ENCODE measurements at regions not wholly inside any gene's neighbourhood (a gene's known extent, or its start where the extent isn't known, plus 50 kb on each side); places are given as distances from the start of the nearest gene placed in this dataset.

DNA sequence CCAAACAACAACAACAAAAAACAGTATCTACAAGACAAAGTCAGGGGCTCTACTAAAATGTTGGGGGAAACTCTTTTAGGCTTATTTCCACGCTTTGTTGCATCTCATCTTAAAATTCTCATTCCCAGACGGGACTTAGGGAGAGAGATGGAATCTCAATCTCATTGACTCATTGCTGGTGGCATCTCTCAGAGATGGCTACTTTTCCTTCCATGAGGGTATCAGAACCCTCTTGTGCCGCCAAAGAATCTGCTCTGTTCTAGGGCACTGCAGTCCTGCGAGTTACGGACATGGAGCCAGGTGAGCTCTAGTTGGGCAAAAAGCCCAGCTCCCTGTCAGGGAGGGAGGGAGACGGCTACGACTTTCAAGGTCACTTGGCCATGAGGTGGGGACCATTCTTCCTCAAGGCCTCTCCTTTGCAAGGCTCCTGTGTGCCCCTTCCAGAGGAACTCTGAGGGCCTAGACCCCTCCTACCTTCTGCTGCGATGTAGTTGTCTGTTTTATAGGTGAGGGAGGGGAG lies 68.0 kb downstream of the MYCN start:
- intact Hi-C loops (cut with micrococcal nuclease), result no loop called here
- DNase-seq, result no peak
- no peak for ATAC-seq

DNA sequence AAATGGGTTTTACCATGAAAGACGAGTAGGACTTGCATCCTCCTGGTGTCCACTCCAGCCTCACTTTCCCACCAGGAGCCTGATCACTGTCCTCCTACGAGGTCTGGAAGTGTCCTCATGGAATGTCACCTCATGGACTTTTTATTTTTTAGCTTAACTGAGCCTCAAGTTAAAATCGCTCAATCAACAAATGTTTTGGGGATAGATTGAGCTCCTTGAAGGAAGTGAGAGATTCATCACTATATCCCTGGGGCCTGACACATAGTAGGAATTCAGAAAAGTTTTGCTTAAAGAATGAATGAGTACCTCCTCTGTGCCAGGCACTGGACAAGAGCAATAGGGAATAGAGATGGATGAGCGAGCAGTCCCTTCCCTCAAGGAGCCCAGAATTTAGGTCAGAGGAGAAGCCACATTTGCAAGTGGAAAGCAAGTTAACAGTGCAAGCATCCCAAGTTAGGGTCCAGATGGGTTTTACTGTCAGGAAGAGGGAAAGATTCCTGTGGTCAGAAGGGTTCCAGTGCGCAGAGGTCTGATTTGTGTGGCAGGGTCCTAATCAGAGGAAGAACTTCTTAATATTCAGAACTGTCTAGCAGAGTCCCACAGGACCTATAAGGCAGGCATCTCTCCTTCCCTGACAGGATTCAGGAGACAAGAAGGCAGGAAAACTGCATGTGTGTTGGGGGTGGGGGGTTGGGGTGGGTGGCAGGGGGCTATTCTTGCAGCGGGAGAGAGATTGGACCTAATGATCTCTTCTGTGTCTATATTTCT lies 67.0 kb downstream of the MYCN start:
- intact Hi-C loops (cut with micrococcal nuclease), result no loop called here
- no peak for ATAC-seq
- DNase-seq, result no peak

- intact Hi-C loops (cut with micrococcal nuclease), result no loop called here
- DNase-seq (no peak), ATAC-seq (no peak)
Measured at GRCh38 chr2:16006537-16007166, 66.3 kb downstream of the MYCN start.

DNA sequence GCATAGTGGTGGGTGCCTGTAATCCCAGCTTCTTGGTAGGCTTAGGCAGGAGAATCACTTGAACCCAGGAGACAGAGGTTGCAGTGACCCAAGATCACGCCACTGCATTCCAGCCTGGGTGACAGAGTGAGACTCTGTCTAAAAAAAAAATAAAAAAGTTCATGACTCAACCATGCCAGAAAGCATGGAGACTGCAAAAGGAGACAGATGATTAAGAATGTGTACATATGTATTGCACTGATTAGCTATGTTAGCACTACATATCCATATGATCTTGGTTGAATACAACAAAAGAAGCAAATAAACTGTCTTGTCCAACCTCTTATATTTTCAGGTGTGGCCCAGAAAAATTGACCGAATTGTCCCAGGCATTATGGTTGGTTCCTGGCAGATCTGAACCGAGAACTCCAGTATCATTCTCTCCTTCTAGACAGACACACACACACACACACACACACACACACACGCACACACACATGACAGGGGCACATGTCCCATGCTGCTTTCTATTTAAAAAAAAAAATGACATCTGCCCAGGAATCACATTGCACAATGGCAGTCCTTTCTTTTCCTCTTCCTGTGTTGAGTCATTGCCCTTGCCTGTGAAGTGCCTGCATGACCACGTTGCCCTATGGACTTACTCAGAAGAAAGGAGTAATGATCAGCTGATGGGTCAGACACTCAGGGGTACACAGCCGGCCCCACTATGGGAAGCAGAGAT lies 65.6 kb downstream of the MYCN start:
- peak; percentile 42 for ATAC-seq
- intact Hi-C loops (cut with micrococcal nuclease), result no loop called here
- no peak for DNase-seq

DNA sequence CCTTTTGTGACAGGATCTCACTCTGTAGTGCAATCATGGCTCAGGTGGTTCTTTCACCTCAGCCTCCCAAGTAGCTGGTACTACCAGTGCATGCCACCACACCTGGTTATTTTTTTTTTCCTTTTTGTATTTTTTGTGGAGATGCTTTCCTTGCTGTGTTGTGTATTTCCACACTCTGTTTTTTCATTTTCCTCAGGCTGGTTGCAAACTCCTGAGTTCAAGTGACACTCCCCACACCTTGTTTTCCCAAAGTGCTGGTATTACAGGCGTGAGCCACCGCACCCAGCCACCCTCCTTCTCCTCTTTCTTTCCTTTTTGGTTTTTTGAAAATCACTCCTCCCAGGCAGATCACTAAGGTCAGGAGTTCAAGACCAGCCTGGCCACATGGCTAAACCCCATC lies 65.0 kb downstream of the MYCN start:
- ATAC-seq, result no peak
- intact Hi-C loops (cut with micrococcal nuclease), result no loop called here

GRCh38 chr2:16003809-16004208 lies 63.5 kb downstream of the MYCN start:
- ATAC-seq, result no peak
- DNase-seq, result no peak
- intact Hi-C loops (cut with micrococcal nuclease), result no loop called here

More for the DNA sequence above, 65.0 kb downstream of the MYCN start:
- DNase-seq, result no peak

DNA sequence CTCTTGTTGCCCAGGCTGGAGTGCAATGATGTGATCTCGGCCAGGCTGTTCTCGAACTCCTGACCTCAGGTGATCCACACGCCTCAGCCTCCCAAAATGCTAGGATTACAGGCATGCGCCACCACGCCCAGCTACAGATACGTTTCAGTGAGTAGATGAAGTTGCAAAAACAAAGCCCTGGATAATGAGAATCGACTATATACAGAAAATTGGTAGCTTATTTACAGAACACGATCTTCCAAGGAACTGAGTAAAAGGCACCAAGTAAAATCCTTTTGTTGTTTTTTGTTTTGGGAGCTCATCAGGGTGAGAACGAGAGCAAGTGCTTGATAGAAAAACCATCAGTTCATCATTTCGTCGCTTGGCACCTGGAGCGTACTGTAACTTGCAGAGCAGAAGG lies 62.8 kb downstream of the MYCN start:
- DNase-seq, result no peak
- intact Hi-C loops (cut with micrococcal nuclease), result no loop called here

GRCh38 chr2:16002575-16002974 lies 62.2 kb downstream of the MYCN start:
- intact Hi-C loops (cut with micrococcal nuclease), result no loop called here
- DNase-seq, result no peak
- no peak for ATAC-seq

More for the DNA sequence above, 62.8 kb downstream of the MYCN start:
- no peak for ATAC-seq

DNA sequence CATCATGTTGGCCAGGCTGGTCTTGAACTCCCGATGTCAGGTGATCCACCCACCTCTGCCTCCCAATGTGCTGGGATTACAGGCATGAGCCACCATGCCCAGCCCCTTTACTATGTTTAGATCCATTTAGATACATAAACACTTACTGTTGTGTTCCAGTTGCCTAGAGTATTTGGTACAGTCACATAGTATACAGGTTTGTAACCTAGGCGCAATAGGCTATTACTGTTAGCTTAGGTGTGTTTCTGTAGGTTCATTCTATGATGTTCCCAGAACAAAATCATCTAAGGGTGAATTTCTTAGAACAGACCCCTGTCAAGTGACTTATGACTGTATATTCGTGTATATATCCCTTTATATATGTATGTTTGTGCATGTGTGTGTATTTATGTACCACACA lies 61.8 kb downstream of the MYCN start:
- DNase-seq (no peak), ATAC-seq (no peak)
- intact Hi-C loops (cut with micrococcal nuclease), result no loop called here

DNA sequence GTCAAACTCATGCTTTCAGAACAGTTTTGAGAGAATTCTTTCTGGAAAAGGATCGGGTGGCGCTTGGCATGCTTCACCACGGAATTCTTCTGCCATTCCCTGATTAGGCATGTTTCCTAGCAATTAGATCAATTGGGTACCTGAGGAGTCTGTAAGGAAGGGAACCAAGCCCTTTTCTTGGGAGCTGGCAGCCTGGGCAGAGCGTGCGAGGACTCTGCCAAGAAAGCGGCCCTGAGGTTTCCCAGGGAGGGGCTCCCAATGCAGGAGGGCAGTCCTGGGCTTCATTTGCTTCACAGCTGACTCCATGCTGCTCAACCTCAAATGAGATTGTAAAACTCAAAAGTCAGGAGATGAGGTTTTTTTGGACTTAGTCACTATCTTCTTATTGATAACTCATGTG lies 60.3 kb downstream of the MYCN start:
- no peak for ATAC-seq
- DNase-seq, result no peak
- intact Hi-C loops (cut with micrococcal nuclease), result no loop called here

DNA sequence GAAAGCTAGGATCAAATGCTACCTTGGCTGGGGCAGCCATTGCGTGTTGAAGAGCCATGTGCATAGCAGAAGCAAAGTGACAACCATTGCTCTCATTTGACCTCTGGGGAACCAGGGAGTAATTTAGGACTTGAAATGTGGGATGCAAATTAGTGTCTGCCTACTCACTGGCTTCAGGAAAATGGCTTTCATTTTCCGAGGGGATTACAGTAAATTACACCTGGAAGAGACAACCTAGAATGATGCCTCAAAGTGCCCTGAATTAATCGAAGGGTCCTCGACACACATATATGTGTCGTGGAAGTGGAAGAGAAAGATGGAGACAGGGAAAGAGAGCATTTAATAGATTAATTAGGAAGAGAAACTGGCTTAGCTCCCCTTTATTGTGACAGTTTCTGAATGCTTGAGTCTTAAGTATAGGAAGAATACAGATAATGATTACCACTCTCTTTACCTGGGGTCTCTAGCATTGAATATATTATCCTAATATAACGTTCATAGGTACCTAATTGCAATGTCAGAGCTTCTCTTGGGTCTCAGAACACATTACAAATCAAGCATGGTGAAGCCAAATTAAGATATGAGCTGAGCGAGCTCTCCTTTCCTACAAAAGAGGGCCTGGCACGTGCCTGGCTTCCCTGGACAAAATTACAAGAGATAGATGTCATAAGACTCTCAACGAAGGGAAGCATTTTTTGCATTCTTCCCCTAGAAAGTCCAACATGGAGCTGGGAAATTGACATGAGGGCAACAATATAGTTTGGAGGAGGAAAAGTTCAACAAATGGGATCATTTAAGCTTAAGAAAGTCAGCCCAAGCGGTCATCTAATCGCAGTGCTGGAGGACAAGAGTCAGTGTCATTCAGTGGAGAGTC lies 59.5 kb downstream of the MYCN start:
- no peak for DNase-seq

GRCh38 chr2:15997728-15998280 lies 57.5 kb downstream of the MYCN start:
- DNase-seq (no peak), ATAC-seq (no peak)
- intact Hi-C loops (cut with micrococcal nuclease), result no loop called here

More for the DNA sequence above, 59.5 kb downstream of the MYCN start:
- intact Hi-C loops (cut with micrococcal nuclease), result no loop called here
- ATAC-seq, result no peak

GRCh38 chr2:15996536-15997423 lies 56.4 kb downstream of the MYCN start:
- no peak for DNase-seq
- ATAC-seq, result no peak
- intact Hi-C loops (cut with micrococcal nuclease), result no loop called here
